ENCODE measurements at regions not wholly inside any gene's neighbourhood (a gene's known extent, or its start where the extent isn't known, plus 50 kb on each side); places are given as distances from the start of the nearest gene placed in this dataset.

- DNase-seq = no peak
These were observed 379.9 kb downstream of the LPIN1 start for GRCh38 chr2:12126318-12126717.

- no peak for DNase-seq
These were observed 381.2 kb downstream of the LPIN1 start for GRCh38 chr2:12127638-12128037.

GRCh38 chr2:12131975-12132374 is 385.5 kb downstream of the LPIN1 start:
- no peak for DNase-seq

- no peak for DNase-seq
These were observed 395.3 kb downstream of the LPIN1 start for GRCh38 chr2:12141618-12142258.

GRCh38 chr2:12151716-12152115 is 405.3 kb downstream of the LPIN1 start:
- DNase-seq = no peak

- no peak for DNase-seq
These were observed 406.5 kb downstream of the LPIN1 start for GRCh38 chr2:12152888-12153287.

- DNase-seq = no peak
These were observed 409.0 kb downstream of the LPIN1 start for GRCh38 chr2:12155303-12156051.

- DNase-seq = no peak
These were observed 409.9 kb downstream of the LPIN1 start for GRCh38 chr2:12156349-12156748.

- DNase-seq = no peak
These were observed 414.7 kb downstream of the LPIN1 start for GRCh38 chr2:12161085-12161484.

GRCh38 chr2:12162269-12163247 is 416.1 kb downstream of the LPIN1 start:
- no peak for DNase-seq

- no peak for DNase-seq
These were observed 417.4 kb downstream of the LPIN1 start for GRCh38 chr2:12163866-12164265.

- DNase-seq = no peak
These were observed 418.3 kb downstream of the LPIN1 start for GRCh38 chr2:12164689-12165088.

GRCh38 chr2:12167525-12168317 is 421.3 kb downstream of the LPIN1 start:
- peak; percentile 50 for DNase-seq

GRCh38 chr2:12168354-12168753 is 421.9 kb downstream of the LPIN1 start:
- no peak for DNase-seq

GRCh38 chr2:12168791-12169388 is 422.5 kb downstream of the LPIN1 start:
- peak; percentile 32 for DNase-seq

- DNase-seq = no peak
These were observed 423.3 kb downstream of the LPIN1 start for GRCh38 chr2:12169721-12170120.

- no peak for DNase-seq
These were observed 423.7 kb downstream of the LPIN1 start for GRCh38 chr2:12170121-12170520.

GRCh38 chr2:12173271-12173942 is 427.0 kb downstream of the LPIN1 start:
- no peak for DNase-seq

- DNase-seq = no peak
These were observed 427.5 kb downstream of the LPIN1 start for GRCh38 chr2:12173943-12174340.

GRCh38 chr2:12175323-12175722 is 428.9 kb downstream of the LPIN1 start:
- no peak for DNase-seq

- DNase-seq = peak; percentile 80
These were observed 430.4 kb downstream of the LPIN1 start for GRCh38 chr2:12176623-12177454.
